ENCODE measurements at regions not wholly inside any gene's neighbourhood (a gene's known extent, or its start where the extent isn't known, plus 50 kb on each side); places are given as distances from the start of the nearest gene placed in this dataset.
"Not testable (repeated sequence)": the region's sequence is repeated elsewhere in the genome, so short reads cannot be mapped to it uniquely, and the experiment has no call there.

DNA sequence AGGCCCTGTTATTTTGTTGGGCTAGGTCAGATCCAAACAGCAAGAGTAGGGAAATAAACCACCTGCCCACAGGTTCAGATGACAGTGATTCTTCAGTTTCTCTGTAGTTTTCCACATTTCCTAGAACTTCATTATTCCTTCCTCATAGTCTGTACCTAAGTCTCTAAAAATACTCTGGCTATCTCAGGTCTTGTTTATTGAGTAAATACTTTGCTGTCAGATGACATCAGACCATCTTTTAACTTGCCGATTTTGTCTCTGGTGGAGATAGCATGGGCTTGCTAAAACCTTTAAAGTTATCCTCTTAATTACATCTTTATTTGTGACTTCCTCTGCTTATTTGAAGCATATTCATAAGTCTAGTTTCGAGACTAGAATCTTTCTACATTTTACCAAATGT is 155.1 kb upstream of the METTL14 start:
- TF ChIP-seq, protein P1, sequence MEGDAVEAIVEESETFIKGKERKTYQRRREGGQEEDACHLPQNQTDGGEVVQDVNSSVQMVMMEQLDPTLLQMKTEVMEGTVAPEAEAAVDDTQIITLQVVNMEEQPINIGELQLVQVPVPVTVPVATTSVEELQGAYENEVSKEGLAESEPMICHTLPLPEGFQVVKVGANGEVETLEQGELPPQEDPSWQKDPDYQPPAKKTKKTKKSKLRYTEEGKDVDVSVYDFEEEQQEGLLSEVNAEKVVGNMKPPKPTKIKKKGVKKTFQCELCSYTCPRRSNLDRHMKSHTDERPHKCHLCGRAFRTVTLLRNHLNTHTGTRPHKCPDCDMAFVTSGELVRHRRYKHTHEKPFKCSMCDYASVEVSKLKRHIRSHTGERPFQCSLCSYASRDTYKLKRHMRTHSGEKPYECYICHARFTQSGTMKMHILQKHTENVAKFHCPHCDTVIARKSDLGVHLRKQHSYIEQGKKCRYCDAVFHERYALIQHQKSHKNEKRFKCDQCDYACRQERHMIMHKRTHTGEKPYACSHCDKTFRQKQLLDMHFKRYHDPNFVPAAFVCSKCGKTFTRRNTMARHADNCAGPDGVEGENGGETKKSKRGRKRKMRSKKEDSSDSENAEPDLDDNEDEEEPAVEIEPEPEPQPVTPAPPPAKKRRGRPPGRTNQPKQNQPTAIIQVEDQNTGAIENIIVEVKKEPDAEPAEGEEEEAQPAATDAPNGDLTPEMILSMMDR (IDR thresholded peaks at IDR 0.05; ENCODE audit: low read length) = not testable (repeated sequence)
- not testable (repeated sequence) for TF ChIP-seq EZH2 (optimal IDR thresholded peaks at IDR 0.05; ENCODE audit: low read depth, low read length)
